ENCODE measurements at regions not wholly inside any gene's neighbourhood (a gene's known extent, or its start where the extent isn't known, plus 50 kb on each side); places are given as distances from the start of the nearest gene placed in this dataset.

DNA sequence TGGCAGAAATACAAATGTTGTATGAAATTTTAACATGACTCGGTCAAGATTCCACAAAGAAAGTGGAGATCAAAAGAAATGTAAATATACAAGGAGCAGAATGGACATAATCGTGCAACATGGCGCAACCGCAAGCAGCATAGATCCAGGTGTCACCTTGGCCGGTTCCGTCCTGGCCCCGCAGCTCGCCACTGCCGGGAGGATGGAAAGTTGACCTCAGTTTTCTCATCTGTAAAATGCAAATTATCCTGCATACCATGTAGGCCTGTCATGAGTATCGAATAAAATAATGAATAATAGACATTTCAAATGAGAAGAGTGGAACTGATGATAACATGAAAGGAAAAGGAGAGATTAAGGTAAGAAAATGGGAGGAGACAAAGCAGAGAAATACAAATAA is 427.3 kb upstream of the SMIM21 start:
- intact Hi-C loops (cut with DNase I; ENCODE audit: low total_unique reads) = no loop called here
- TF ChIP-seq, protein P1, sequence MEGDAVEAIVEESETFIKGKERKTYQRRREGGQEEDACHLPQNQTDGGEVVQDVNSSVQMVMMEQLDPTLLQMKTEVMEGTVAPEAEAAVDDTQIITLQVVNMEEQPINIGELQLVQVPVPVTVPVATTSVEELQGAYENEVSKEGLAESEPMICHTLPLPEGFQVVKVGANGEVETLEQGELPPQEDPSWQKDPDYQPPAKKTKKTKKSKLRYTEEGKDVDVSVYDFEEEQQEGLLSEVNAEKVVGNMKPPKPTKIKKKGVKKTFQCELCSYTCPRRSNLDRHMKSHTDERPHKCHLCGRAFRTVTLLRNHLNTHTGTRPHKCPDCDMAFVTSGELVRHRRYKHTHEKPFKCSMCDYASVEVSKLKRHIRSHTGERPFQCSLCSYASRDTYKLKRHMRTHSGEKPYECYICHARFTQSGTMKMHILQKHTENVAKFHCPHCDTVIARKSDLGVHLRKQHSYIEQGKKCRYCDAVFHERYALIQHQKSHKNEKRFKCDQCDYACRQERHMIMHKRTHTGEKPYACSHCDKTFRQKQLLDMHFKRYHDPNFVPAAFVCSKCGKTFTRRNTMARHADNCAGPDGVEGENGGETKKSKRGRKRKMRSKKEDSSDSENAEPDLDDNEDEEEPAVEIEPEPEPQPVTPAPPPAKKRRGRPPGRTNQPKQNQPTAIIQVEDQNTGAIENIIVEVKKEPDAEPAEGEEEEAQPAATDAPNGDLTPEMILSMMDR (IDR thresholded peaks at IDR 0.05) = no peak
- no peak for TF ChIP-seq POLR2A (IDR thresholded peaks at IDR 0.05)
- H3K4me1 ChIP-seq = no peaks in the 10 kb centered on the region
- H3K27me3 ChIP-seq = no peaks in the 10 kb centered on the region
- H3K36me3 ChIP-seq (ENCODE audit: low read depth, missing control alignments) = no peaks in the 10 kb centered on the region
- no peak overlapping the region for H3K4me3 ChIP-seq
- no peak overlapping the region for H3K27ac ChIP-seq
- H3K9me3 ChIP-seq = no peaks in the 10 kb centered on the region
- no peak for DNase-seq
- WGBS, 2 donors = 68 to 79% methylated on average over 10 of the region's 10 CpGs

DNA sequence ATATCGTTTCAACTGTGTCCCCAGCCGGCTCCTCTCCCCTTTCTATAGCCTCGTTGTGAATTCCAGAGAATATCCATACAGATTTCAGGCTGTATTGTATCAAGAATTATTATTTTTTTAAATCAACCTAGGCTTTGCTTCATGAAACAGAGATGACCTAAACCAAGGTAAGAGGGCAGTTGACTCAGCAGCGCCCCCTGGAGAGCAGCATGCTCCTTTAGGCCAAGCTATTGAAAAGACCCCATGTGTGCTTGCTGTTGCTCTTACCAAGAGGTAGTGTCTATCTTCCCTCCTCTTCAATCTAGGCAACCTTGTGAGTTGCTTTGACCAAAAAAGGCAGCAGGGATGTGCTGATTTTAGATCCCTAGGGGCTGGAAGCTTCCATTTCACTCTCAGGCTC is 426.7 kb upstream of the SMIM21 start:
- no peaks in the 10 kb centered on the region for H3K4me1 ChIP-seq
- no peak for TF ChIP-seq POLR2A (IDR thresholded peaks at IDR 0.05)
- TF ChIP-seq, protein P1 (IDR thresholded peaks at IDR 0.05) = peak in 2 of 3 experiments; percentile 3 to 44
- H3K27ac ChIP-seq = no peak overlapping the region
- 58 to 67% methylated on average over 4 of the region's 4 CpGs for WGBS, 2 donors
- intact Hi-C loops (cut with DNase I; ENCODE audit: low total_unique reads) = no loop called here
- H3K36me3 ChIP-seq (ENCODE audit: low read depth, missing control alignments) = no peaks in the 10 kb centered on the region
- peak; percentile 73 for DNase-seq
- H3K4me3 ChIP-seq = no peak overlapping the region
- no peaks in the 10 kb centered on the region for H3K9me3 ChIP-seq
- H3K27me3 ChIP-seq = no peaks in the 10 kb centered on the region

DNA sequence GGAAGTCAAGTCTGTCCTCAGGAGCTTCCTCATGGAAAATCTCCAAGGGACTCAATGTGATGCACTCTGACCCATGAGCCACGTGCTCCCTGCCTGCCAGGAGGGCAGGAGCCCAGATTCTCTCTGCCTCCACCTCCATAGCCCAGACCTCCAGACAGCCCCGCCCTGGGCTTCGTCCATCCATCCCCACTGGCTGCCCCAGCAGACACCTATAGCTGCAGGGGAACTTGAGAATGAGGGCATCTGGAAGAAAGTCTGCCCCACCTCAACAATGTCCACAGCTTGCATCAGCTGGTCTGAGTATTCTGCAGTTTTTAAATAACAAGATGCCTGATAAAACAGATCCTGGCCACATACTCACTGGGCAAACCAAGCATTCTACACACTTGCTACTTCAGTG is 418.8 kb upstream of the SMIM21 start:
- no peaks in the 10 kb centered on the region for H3K36me3 ChIP-seq (ENCODE audit: low read depth, missing control alignments)
- TF ChIP-seq, protein P1 (IDR thresholded peaks at IDR 0.05) = no peak
- no peak for TF ChIP-seq POLR2A (IDR thresholded peaks at IDR 0.05)
- intact Hi-C loops (cut with DNase I; ENCODE audit: low total_unique reads) = no loop called here
- H3K27me3 ChIP-seq = no peaks in the 10 kb centered on the region
- no peaks in the 10 kb centered on the region for H3K4me1 ChIP-seq
- WGBS, 2 donors = 73 to 82% methylated on average over 3 of the region's 3 CpGs
- no peak overlapping the region for H3K4me3 ChIP-seq
- H3K27ac ChIP-seq = no peak overlapping the region
- DNase-seq = no peak
- no peaks in the 10 kb centered on the region for H3K9me3 ChIP-seq

DNA sequence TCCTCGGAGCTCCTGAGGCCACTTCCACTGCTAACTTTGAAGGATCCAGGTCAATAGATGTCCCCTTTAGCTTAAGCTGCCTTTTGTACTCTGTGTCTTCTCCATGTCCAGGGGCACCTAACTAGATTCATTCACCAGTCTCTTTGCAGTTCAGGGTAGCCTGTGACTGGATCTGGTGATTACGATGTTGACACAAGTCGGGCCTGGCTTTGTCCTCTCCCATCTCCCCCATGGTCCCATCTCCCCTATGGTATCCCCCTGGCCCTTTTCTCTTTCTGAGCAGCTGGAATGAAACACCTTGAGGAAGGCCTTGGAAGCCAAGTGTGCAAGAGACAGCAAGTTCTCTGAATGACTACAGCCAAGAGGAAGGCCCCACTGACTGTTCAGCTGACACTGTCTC is 417.9 kb upstream of the SMIM21 start:
- DNase-seq = no peak
- intact Hi-C loops (cut with DNase I; ENCODE audit: low total_unique reads) = no loop called here
- Histone ChIP-seq H3K36me3 (ENCODE audit: low read depth, missing control alignments) (no peaks in the 10 kb centered on the region), H3K4me3 (no peak overlapping the region), H3K9me3 (no peaks in the 10 kb centered on the region), H3K27me3 (no peaks in the 10 kb centered on the region), H3K27ac (no peak overlapping the region), H3K4me1 (no peaks in the 10 kb centered on the region)
- TF ChIP-seq, protein P1 (IDR thresholded peaks at IDR 0.05) = no peak
- TF ChIP-seq POLR2A (IDR thresholded peaks at IDR 0.05) = no peak
- WGBS, 2 donors = 86 to 92% methylated on average over 3 of the region's 3 CpGs

DNA sequence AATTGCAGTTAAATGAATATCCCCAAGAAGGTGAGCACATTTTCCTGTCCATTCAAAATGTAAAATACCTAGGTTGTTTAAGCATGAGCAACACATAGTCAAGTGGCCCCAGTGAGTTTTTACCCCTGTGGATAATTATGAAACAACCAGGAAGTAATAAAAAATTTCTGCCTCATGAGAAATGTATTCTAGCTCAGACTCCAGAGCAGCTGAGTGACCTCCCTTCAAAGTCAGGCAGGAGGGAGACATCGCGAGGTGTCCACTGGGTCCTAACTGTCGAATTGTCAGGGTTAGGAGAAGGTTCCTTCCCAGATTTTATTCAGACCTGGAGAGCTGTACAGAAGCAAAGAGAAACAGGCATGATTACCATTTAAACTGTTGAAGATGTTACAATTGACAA is 416.6 kb upstream of the SMIM21 start:
- no peaks in the 10 kb centered on the region for H3K36me3 ChIP-seq (ENCODE audit: low read depth, missing control alignments)
- intact Hi-C loops (cut with DNase I; ENCODE audit: low total_unique reads) = no loop called here
- no peak overlapping the region for H3K4me3 ChIP-seq

More for the DNA sequence above, 416.6 kb upstream of the SMIM21 start:
- WGBS, 2 donors = 81 to 87% methylated on average over 3 of the region's 3 CpGs
- DNase-seq = no peak
- Histone ChIP-seq H3K27me3 (no peaks in the 10 kb centered on the region), H3K4me1 (no peaks in the 10 kb centered on the region), H3K9me3 (no peaks in the 10 kb centered on the region), H3K27ac (no peak overlapping the region)
- TF ChIP-seq POLR2A (IDR thresholded peaks at IDR 0.05) = no peak
- TF ChIP-seq, protein P1 (IDR thresholded peaks at IDR 0.05) = no peak
